ENCODE measurements at regions not wholly inside any gene's neighbourhood (a gene's known extent, or its start where the extent isn't known, plus 50 kb on each side); places are given as distances from the start of the nearest gene placed in this dataset.

DNA sequence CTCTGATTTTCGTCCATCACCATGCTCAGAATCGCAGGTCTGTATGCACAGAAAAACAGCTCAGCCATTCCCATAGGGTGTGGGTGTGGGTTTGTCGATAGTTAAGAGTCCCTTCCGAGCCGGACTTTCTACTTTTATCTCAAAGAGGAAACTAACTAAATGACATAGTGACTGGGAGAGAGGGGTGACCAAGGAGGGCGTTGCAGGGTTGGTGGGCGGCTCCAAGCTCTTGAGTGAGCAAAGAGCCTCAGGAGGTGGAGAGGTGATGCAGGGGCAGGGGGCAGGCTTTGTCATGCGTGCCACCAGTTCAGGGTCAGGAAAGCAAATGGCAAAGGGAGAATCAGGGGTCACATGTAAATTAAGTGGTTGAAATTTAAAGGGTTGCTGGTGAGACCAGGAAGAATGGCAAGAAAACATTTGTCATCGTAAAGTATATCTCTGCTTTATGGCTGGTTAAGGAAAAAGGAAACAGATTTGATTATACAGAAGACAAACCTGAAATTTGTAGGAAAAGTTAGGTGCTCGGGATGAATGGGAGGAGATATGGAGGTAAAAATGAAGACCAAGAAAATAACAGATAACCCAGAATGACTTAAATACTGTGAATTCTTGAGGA is 249.0 kb downstream of the SETD4 start:
- TF ChIP-seq POLR2A (IDR thresholded peaks at IDR 0.05; ENCODE audit: low read length): no peak
- TF ChIP-seq, protein P1, sequence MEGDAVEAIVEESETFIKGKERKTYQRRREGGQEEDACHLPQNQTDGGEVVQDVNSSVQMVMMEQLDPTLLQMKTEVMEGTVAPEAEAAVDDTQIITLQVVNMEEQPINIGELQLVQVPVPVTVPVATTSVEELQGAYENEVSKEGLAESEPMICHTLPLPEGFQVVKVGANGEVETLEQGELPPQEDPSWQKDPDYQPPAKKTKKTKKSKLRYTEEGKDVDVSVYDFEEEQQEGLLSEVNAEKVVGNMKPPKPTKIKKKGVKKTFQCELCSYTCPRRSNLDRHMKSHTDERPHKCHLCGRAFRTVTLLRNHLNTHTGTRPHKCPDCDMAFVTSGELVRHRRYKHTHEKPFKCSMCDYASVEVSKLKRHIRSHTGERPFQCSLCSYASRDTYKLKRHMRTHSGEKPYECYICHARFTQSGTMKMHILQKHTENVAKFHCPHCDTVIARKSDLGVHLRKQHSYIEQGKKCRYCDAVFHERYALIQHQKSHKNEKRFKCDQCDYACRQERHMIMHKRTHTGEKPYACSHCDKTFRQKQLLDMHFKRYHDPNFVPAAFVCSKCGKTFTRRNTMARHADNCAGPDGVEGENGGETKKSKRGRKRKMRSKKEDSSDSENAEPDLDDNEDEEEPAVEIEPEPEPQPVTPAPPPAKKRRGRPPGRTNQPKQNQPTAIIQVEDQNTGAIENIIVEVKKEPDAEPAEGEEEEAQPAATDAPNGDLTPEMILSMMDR (IDR thresholded peaks at IDR 0.05): no peak
- TF ChIP-seq, protein P2, sequence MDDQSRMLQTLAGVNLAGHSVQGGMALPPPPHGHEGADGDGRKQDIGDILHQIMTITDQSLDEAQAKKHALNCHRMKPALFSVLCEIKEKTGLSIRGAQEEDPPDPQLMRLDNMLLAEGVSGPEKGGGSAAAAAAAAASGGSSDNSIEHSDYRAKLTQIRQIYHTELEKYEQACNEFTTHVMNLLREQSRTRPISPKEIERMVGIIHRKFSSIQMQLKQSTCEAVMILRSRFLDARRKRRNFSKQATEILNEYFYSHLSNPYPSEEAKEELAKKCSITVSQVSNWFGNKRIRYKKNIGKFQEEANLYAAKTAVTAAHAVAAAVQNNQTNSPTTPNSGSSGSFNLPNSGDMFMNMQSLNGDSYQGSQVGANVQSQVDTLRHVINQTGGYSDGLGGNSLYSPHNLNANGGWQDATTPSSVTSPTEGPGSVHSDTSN (IDR thresholded peaks at IDR 0.05): no peak
- TF ChIP-seq MAFK (IDR thresholded peaks at IDR 0.05; ENCODE audit: partially characterized antibody): no peak
- TF ChIP-seq NFE2L2 (conservative IDR thresholded peaks at IDR 0.05; ENCODE audit: low read length): no peak
- no peak for TF ChIP-seq POLR2AphosphoS2 (conservative IDR thresholded peaks at IDR 0.05; ENCODE audit: low read length)
- TF ChIP-seq MAX (IDR thresholded peaks at IDR 0.05): no peak
- TF ChIP-seq MAZ (IDR thresholded peaks at IDR 0.05; ENCODE audit: borderline replicate concordance, low read depth, low read length): no peak
- no peak for TF ChIP-seq RCOR1 (IDR thresholded peaks at IDR 0.05; ENCODE audit: low read depth, low read length)
- TF ChIP-seq, protein P3, sequence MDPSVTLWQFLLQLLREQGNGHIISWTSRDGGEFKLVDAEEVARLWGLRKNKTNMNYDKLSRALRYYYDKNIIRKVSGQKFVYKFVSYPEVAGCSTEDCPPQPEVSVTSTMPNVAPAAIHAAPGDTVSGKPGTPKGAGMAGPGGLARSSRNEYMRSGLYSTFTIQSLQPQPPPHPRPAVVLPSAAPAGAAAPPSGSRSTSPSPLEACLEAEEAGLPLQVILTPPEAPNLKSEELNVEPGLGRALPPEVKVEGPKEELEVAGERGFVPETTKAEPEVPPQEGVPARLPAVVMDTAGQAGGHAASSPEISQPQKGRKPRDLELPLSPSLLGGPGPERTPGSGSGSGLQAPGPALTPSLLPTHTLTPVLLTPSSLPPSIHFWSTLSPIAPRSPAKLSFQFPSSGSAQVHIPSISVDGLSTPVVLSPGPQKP (IDR thresholded peaks at IDR 0.05; ENCODE audit: low read depth, low read length): no peak
- TF ChIP-seq CEBPB (IDR thresholded peaks at IDR 0.05): no peak
- no peak for TF ChIP-seq USF2 (IDR thresholded peaks at IDR 0.05)
- no peak for TF ChIP-seq HDAC2 (IDR thresholded peaks at IDR 0.05)
- no peak for TF ChIP-seq EHF (CRISPR knock-in tag; IDR thresholded peaks at IDR 0.05)

Data from A549 (cell line).